ENCODE measurements at regions not wholly inside any gene's neighbourhood (a gene's known extent, or its start where the extent isn't known, plus 50 kb on each side); places are given as distances from the start of the nearest gene placed in this dataset.

- TF ChIP-seq CTCF (IDR thresholded peaks at IDR 0.05), result no peak
- TF ChIP-seq POLR2AphosphoS5 (IDR thresholded peaks at IDR 0.05), result no peak
These were observed 52.4 kb upstream of the COX7C start for GRCh38 chr5:86565197-86565789.
